Caco-2 (cell line): ENCODE measurements at regions not wholly inside any gene's neighbourhood (a gene's known extent, or its start where the extent isn't known, plus 50 kb on each side); places are given as distances from the start of the nearest gene placed in this dataset.

Experiments used
- BruUV-seq: library from RNA; stranded (reverse); fragments of 400-500 nt; replicated peaks from 2 replicates; lab custom pipeline; 2021; lab: Mats Ljungman, UMichigan
- CTCF ChIA-PET: fragments of 300-600 bp; sonication (Branson Sonifier 250); formaldehyde crosslinking; loops from one replicate; lab custom pipeline; 2022; ENCODE audit warnings: antibody characterized with exemption; lab: Charles Lee
- POLR2A ChIA-PET: fragments of 300-600 bp; sonication (Branson Sonifier 250); formaldehyde crosslinking; loops from one replicate; lab custom pipeline; 2022; ENCODE audit warnings: antibody characterized with exemption; lab: Charles Lee
- DNase-seq, 2 experiments: peaks; one replicate each; pipeline versions ENCODE4 v3.0.0 to v3.0.0-alpha.2; 2020 to 2022
- H3K27me3 ChIP-seq: replicated peaks from 2 replicates; pipeline ENCODE4 v1.6.0; 2011; ENCODE audit warnings: low read length; ENCODE audit not compliant: control insufficient read depth, insufficient read depth
- H3K36me3 ChIP-seq: 2 replicates; pipeline ENCODE4 v1.5.1; 2011; ENCODE audit warnings: low read length; ENCODE audit not compliant: control insufficient read depth, insufficient read depth
- H3K4me1 ChIP-seq: fragments of 250-450 bp; sonication (Bioruptor Pico); 2 replicates; pipeline ENCODE4 v1.5.1; 2020; ENCODE audit warnings: mild to moderate bottlenecking
- H3K4me3 ChIP-seq: 2 replicates; pipeline ENCODE4 v1.5.1; 2011; ENCODE audit warnings: low read depth, mild to moderate bottlenecking, control low read depth, low read length
- H3K9me3 ChIP-seq: fragments of 250-450 bp; sonication (Bioruptor Pico); 2 replicates; pipeline ENCODE4 v1.5.1; 2020; ENCODE audit warnings: mild to moderate bottlenecking, moderate library complexity
- H3K27ac Mint-ChIP-seq: one replicate; pipeline ENCODE4 v1.8.0; 2022; ENCODE audit warnings: mixed read lengths; ENCODE audit not compliant: unreplicated experiment
- H3K27me3 Mint-ChIP-seq: one replicate; pipeline ENCODE4 v1.8.0; 2022; ENCODE audit warnings: mixed read lengths; ENCODE audit not compliant: insufficient read depth, unreplicated experiment
- H3K36me3 Mint-ChIP-seq: one replicate; pipeline ENCODE4 v1.8.0; 2022; ENCODE audit warnings: mild to moderate bottlenecking, mixed read lengths; ENCODE audit not compliant: insufficient read depth, unreplicated experiment
- H3K4me1 Mint-ChIP-seq: one replicate; pipeline ENCODE4 v1.8.0; 2022; ENCODE audit warnings: low read depth, mixed read lengths; ENCODE audit not compliant: unreplicated experiment
- H3K4me3 Mint-ChIP-seq: one replicate; pipeline ENCODE4 v1.8.0; 2022; ENCODE audit warnings: mild to moderate bottlenecking, moderate library complexity, mixed read lengths; ENCODE audit not compliant: unreplicated experiment
- H3K9me3 Mint-ChIP-seq: one replicate; pipeline ENCODE4 v1.8.0; 2022; ENCODE audit warnings: mixed read lengths; ENCODE audit not compliant: unreplicated experiment
- intact Hi-C: fragments of 100-400 bp; cut with micrococcal nuclease; formaldehyde crosslinking; loops from one replicate; pipeline ENCODE4 v1.10.0; 2022; ENCODE audit not compliant: unreplicated experiment
- TF ChIP-seq, protein P1 (sequence below), 2 experiments: fragments of 200-600 bp in 1 of 2; IDR thresholded peaks; 1 replicate in 1 of 2; 2 replicates in 1 of 2; pipeline versions ENCODE4 v1.5.1 to v1.8.0; 2011 to 2022; ENCODE audit warnings: antibody characterized with exemption in 1 of 2, control low read depth in 1 of 2, inconsistent platforms in 1 of 2, low read depth in 1 of 2, low read length in 1 of 2, mild to moderate bottlenecking in 1 of 2, moderate library complexity in 1 of 2; ENCODE audit not compliant: insufficient read depth in 1 of 2, severe bottlenecking in 1 of 2, unreplicated experiment in 1 of 2

DNA sequence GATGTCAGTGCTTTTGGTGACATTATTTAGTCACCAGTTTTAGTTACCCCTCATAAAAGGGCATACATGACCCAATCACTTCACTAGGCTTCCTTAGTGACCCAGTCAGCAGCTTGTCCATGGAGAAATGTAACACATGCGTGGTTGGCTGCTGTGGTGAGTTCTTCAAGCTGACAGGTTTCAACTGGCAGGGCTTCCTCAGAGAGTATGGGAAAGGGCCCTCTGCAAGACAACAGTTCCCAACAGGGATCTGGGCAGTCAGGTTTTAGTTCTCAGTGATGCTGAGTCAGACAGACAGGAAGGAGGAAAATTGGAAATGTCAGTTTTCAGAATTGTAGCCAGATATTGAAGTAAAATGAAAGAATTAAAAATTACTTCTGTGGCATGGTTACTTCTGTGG lies 282.5 kb downstream of the TBL1XR1 start:
- Histone ChIP-seq H3K9me3 (peaks cover 9% of the 10 kb centered on the region; the same call in 1 of the 2 replicates), H3K4me3 (no peak overlapping the region), H3K36me3 (no peaks in the 10 kb centered on the region), H3K27me3 (no peaks in the 10 kb centered on the region), H3K4me1 (peaks cover 25% of the 10 kb centered on the region)
- BruUV-seq: no TSS peak
- Mint-ChIP-seq H3K4me1 (peaks cover 21% of the 10 kb centered on the region), H3K4me3 (no peak overlapping the region), H3K27ac (no peak overlapping the region), H3K36me3 (peaks cover 13% of the 10 kb centered on the region), H3K9me3 (peaks cover 21% of the 10 kb centered on the region), H3K27me3 (no peaks in the 10 kb centered on the region)
- TF ChIP-seq, protein P1, sequence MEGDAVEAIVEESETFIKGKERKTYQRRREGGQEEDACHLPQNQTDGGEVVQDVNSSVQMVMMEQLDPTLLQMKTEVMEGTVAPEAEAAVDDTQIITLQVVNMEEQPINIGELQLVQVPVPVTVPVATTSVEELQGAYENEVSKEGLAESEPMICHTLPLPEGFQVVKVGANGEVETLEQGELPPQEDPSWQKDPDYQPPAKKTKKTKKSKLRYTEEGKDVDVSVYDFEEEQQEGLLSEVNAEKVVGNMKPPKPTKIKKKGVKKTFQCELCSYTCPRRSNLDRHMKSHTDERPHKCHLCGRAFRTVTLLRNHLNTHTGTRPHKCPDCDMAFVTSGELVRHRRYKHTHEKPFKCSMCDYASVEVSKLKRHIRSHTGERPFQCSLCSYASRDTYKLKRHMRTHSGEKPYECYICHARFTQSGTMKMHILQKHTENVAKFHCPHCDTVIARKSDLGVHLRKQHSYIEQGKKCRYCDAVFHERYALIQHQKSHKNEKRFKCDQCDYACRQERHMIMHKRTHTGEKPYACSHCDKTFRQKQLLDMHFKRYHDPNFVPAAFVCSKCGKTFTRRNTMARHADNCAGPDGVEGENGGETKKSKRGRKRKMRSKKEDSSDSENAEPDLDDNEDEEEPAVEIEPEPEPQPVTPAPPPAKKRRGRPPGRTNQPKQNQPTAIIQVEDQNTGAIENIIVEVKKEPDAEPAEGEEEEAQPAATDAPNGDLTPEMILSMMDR (IDR thresholded peaks at IDR 0.05; ENCODE audit: insufficient read depth in 1 of 2, low read depth in 1 of 2, low read length in 1 of 2, severe bottlenecking in 1 of 2, unreplicated experiment in 1 of 2): no peak
- POLR2A ChIA-PET: no interaction called here
- DNase-seq: no peak
- CTCF ChIA-PET: no interaction called here
- intact Hi-C loops: no loop called here

DNA sequence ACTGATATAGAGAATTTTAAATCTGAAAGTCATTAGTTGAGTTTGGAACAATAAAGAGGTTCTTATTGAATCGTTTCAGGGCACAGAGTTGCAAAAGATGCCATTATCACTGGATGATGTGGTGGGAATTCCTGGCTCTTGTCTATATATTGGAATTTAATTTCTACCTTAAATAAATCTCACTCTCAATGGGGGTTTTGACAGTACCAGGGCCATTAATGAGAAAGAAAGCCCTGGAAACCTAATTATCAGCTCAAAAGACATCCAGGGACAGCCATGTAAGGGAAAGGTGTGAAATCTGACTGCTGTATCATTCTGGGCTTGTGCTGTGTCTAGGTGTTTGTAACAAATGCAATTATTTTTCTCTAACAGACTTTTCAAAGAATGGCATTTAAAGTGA lies 285.7 kb downstream of the TBL1XR1 start:
- Histone ChIP-seq H3K9me3 (peaks cover 9% of the 10 kb centered on the region; the same call in 1 of the 2 replicates), H3K4me1 (peaks cover 9% of the 10 kb centered on the region), H3K4me3 (no peak overlapping the region), H3K36me3 (no peaks in the 10 kb centered on the region), H3K27me3 (no peaks in the 10 kb centered on the region)
- Mint-ChIP-seq H3K4me3 (no peak overlapping the region), H3K27ac (no peak overlapping the region), H3K4me1 (peaks cover 4% of the 10 kb centered on the region), H3K27me3 (no peaks in the 10 kb centered on the region), H3K36me3 (peaks cover under 1% of the 10 kb centered on the region), H3K9me3 (peaks cover 6% of the 10 kb centered on the region)
- no peak for DNase-seq
- ChIA-PET CTCF (no interaction called here), POLR2A (no interaction called here)
- intact Hi-C loops: no loop called here
- TF ChIP-seq, protein P1 (IDR thresholded peaks at IDR 0.05; ENCODE audit: insufficient read depth in 1 of 2, low read depth in 1 of 2, low read length in 1 of 2, severe bottlenecking in 1 of 2, unreplicated experiment in 1 of 2): no peak
- no TSS peak for BruUV-seq

DNA sequence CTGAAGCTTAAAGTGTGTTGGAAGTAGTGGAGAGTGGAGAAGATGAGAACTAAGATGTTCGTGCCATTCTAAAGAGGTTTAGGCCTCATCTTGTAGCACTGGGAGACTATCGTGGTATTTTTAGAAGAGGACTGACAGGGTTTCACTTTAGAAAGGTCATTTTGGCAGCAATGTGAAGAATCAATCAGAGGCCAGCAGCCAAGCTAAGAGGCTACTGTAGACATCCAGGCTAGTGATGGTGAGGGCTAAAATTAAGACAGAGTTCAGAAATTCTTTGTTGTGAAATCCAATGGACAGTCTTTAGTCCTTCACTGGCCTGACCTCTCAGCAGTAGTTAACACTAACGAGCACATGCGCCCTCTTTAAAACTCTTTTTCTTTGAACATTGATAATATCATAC lies 288.2 kb downstream of the TBL1XR1 start:
- no peaks in the 10 kb centered on the region for H3K27me3 ChIP-seq
- no peaks in the 10 kb centered on the region for H3K4me1 ChIP-seq
- no peak overlapping the region for H3K4me3 Mint-ChIP-seq
- no TSS peak for BruUV-seq
- ChIA-PET POLR2A (no interaction called here), CTCF (no interaction called here)
- H3K36me3 ChIP-seq: no peaks in the 10 kb centered on the region
- intact Hi-C loops: no loop called here
- no peak overlapping the region for H3K4me3 ChIP-seq
- no peaks in the 10 kb centered on the region for H3K27me3 Mint-ChIP-seq
- H3K27ac Mint-ChIP-seq: no peak overlapping the region
- H3K9me3 Mint-ChIP-seq: no peaks in the 10 kb centered on the region
- H3K36me3 Mint-ChIP-seq: no peaks in the 10 kb centered on the region
- no peaks in the 10 kb centered on the region for H3K9me3 ChIP-seq
- TF ChIP-seq, protein P1 (IDR thresholded peaks at IDR 0.05; ENCODE audit: insufficient read depth in 1 of 2, low read depth in 1 of 2, low read length in 1 of 2, severe bottlenecking in 1 of 2, unreplicated experiment in 1 of 2): no peak
- no peaks in the 10 kb centered on the region for H3K4me1 Mint-ChIP-seq
- DNase-seq: no peak
